ENCODE measurements at regions not wholly inside any gene's neighbourhood (a gene's known extent, or its start where the extent isn't known, plus 50 kb on each side); places are given as distances from the start of the nearest gene placed in this dataset.

DNA sequence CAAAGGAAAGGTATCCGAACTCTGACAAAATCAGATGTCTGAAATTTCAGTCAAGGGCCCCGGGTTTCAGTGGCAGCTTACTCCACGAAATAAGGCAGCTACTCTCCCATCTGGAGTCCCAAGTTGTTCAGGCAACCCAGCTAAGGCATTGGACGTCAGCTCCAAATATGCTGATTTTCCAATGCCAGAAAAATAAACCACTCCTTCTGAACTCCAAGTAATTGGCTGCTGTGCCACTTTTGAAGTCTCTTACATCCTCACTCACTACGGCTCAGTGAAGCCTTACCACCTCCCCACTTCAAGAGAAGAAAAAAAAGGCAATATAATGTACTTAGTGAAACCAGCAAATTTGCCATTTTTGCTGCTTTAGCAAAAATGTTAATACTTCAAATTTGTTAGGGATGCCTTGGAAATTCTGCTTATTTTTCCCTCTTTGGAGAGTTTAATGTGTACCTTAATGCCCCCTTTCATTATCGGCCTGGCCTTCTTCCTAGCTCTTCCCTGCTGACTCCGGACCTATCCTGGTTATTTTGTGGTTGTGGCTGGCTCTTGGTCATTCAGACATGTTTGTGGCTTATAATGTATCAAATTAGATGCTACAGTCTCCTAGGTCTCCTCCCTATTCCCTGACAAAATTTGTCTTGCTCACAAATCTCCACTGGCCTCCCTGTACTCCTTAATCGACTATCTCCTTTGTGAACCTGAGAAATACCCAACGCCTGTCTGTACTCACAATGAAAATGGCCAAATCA, 589.2 kb upstream of the ZEB2 start:
- TF ChIP-seq EZH2 (IDR thresholded peaks at IDR 0.05; ENCODE audit: low read depth, unreplicated experiment) (no peak), POLR2AphosphoS5 (IDR thresholded peaks at IDR 0.05; ENCODE audit: low read depth) (no peak), EZH2phosphoT487 (IDR thresholded peaks at IDR 0.05; ENCODE audit: unreplicated experiment) (no peak), JUNB (IDR thresholded peaks at IDR 0.05; ENCODE audit: unreplicated experiment) (no peak), ZNF114 (CRISPR knock-in tag; IDR thresholded peaks at IDR 0.05) (no peak), STAT1 (IDR thresholded peaks at IDR 0.05; ENCODE audit: unreplicated experiment) (no peak), NANOG (IDR thresholded peaks at IDR 0.05; ENCODE audit: borderline replicate concordance) (no peak), CREB1 (CRISPR knock-in tag; IDR thresholded peaks at IDR 0.05; ENCODE audit: low read depth) (no peak), ZNF331 (CRISPR knock-in tag; IDR thresholded peaks at IDR 0.05; ENCODE audit: low read depth) (no peak)
- TF ChIP-seq, protein P1, sequence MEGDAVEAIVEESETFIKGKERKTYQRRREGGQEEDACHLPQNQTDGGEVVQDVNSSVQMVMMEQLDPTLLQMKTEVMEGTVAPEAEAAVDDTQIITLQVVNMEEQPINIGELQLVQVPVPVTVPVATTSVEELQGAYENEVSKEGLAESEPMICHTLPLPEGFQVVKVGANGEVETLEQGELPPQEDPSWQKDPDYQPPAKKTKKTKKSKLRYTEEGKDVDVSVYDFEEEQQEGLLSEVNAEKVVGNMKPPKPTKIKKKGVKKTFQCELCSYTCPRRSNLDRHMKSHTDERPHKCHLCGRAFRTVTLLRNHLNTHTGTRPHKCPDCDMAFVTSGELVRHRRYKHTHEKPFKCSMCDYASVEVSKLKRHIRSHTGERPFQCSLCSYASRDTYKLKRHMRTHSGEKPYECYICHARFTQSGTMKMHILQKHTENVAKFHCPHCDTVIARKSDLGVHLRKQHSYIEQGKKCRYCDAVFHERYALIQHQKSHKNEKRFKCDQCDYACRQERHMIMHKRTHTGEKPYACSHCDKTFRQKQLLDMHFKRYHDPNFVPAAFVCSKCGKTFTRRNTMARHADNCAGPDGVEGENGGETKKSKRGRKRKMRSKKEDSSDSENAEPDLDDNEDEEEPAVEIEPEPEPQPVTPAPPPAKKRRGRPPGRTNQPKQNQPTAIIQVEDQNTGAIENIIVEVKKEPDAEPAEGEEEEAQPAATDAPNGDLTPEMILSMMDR (conservative IDR thresholded peaks at IDR 0.05; ENCODE audit: low read depth in 2 of 2), result no peak
- TF ChIP-seq, protein P2, sequence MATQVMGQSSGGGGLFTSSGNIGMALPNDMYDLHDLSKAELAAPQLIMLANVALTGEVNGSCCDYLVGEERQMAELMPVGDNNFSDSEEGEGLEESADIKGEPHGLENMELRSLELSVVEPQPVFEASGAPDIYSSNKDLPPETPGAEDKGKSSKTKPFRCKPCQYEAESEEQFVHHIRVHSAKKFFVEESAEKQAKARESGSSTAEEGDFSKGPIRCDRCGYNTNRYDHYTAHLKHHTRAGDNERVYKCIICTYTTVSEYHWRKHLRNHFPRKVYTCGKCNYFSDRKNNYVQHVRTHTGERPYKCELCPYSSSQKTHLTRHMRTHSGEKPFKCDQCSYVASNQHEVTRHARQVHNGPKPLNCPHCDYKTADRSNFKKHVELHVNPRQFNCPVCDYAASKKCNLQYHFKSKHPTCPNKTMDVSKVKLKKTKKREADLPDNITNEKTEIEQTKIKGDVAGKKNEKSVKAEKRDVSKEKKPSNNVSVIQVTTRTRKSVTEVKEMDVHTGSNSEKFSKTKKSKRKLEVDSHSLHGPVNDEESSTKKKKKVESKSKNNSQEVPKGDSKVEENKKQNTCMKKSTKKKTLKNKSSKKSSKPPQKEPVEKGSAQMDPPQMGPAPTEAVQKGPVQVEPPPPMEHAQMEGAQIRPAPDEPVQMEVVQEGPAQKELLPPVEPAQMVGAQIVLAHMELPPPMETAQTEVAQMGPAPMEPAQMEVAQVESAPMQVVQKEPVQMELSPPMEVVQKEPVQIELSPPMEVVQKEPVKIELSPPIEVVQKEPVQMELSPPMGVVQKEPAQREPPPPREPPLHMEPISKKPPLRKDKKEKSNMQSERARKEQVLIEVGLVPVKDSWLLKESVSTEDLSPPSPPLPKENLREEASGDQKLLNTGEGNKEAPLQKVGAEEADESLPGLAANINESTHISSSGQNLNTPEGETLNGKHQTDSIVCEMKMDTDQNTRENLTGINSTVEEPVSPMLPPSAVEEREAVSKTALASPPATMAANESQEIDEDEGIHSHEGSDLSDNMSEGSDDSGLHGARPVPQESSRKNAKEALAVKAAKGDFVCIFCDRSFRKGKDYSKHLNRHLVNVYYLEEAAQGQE (IDR thresholded peaks at IDR 0.05; ENCODE audit: unreplicated experiment), result no peak
- TF ChIP-seq, protein P3, sequence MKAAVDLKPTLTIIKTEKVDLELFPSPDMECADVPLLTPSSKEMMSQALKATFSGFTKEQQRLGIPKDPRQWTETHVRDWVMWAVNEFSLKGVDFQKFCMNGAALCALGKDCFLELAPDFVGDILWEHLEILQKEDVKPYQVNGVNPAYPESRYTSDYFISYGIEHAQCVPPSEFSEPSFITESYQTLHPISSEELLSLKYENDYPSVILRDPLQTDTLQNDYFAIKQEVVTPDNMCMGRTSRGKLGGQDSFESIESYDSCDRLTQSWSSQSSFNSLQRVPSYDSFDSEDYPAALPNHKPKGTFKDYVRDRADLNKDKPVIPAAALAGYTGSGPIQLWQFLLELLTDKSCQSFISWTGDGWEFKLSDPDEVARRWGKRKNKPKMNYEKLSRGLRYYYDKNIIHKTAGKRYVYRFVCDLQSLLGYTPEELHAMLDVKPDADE (IDR thresholded peaks at IDR 0.05), result no peak
- TF ChIP-seq, protein P4, sequence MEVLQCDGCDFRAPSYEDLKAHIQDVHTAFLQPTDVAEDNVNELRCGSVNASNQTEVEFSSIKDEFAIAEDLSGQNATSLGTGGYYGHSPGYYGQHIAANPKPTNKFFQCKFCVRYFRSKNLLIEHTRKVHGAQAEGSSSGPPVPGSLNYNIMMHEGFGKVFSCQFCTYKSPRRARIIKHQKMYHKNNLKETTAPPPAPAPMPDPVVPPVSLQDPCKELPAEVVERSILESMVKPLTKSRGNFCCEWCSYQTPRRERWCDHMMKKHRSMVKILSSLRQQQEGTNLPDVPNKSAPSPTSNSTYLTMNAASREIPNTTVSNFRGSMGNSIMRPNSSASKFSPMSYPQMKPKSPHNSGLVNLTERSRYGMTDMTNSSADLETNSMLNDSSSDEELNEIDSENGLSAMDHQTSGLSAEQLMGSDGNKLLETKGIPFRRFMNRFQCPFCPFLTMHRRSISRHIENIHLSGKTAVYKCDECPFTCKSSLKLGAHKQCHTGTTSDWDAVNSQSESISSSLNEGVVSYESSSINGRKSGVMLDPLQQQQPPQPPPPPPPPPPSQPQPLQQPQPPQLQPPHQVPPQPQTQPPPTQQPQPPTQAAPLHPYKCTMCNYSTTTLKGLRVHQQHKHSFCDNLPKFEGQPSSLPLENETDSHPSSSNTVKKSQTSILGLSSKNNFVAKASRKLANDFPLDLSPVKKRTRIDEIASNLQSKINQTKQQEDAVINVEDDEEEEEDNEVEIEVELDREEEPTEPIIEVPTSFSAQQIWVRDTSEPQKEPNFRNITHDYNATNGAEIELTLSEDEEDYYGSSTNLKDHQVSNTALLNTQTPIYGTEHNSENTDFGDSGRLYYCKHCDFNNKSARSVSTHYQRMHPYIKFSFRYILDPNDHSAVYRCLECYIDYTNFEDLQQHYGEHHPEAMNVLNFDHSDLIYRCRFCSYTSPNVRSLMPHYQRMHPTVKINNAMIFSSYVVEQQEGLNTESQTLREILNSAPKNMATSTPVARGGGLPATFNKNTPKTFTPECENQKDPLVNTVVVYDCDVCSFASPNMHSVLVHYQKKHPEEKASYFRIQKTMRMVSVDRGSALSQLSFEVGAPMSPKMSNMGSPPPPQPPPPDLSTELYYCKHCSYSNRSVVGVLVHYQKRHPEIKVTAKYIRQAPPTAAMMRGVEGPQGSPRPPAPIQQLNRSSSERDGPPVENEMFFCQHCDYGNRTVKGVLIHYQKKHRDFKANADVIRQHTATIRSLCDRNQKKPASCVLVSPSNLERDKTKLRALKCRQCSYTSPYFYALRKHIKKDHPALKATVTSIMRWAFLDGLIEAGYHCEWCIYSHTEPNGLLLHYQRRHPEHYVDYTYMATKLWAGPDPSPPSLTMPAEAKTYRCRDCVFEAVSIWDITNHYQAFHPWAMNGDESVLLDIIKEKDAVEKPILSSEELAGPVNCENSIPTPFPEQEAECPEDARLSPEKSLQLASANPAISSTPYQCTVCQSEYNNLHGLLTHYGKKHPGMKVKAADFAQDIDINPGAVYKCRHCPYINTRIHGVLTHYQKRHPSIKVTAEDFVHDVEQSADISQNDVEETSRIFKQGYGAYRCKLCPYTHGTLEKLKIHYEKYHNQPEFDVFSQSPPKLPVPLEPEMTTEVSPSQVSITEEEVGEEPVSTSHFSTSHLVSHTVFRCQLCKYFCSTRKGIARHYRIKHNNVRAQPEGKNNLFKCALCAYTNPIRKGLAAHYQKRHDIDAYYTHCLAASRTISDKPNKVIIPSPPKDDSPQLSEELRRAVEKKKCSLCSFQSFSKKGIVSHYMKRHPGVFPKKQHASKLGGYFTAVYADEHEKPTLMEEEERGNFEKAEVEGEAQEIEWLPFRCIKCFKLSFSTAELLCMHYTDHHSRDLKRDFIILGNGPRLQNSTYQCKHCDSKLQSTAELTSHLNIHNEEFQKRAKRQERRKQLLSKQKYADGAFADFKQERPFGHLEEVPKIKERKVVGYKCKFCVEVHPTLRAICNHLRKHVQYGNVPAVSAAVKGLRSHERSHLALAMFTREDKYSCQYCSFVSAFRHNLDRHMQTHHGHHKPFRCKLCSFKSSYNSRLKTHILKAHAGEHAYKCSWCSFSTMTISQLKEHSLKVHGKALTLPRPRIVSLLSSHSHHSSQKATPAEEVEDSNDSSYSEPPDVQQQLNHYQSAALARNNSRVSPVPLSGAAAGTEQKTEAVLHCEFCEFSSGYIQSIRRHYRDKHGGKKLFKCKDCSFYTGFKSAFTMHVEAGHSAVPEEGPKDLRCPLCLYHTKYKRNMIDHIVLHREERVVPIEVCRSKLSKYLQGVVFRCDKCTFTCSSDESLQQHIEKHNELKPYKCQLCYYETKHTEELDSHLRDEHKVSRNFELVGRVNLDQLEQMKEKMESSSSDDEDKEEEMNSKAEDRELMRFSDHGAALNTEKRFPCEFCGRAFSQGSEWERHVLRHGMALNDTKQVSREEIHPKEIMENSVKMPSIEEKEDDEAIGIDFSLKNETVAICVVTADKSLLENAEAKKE (CRISPR knock-in tag; IDR thresholded peaks at IDR 0.05), result no peak

Measured in GM23338 (cell line).